K562 (cell line): ENCODE measurements at regions not wholly inside any gene's neighbourhood (a gene's known extent, or its start where the extent isn't known, plus 50 kb on each side); places are given as distances from the start of the nearest gene placed in this dataset.

Experiments used
- ATAC-seq: fragments of 200-7000 bp; cut with Tn5 transposase; 3 replicates; pipeline ENCODE4 v1.9.1; 2020; ENCODE audit warnings: moderate library complexity
- BruUV-seq: library from RNA; stranded (reverse); fragments of 400-500 nt; replicated peaks from 2 replicates; lab custom pipeline; 2021; lab: Mats Ljungman, UMichigan
- CTCF ChIA-PET: fragments of 300-600 bp; formaldehyde crosslinking; extraction: SDS; loops from one replicate; lab custom pipeline; 2021; ENCODE audit warnings: low intra/inter-chr PET ratio; lab: Yijun Ruan, JAX
- POLR2A ChIA-PET: fragments of 300-600, 350-650 bp; sonication (Branson Sonifier 250); formaldehyde crosslinking; extraction: SDS; loops from one replicate; lab custom pipeline; 2021; ENCODE audit warnings: antibody characterized with exemption, inconsistent platforms; lab: Yijun Ruan, JAX
- DNase-seq, 4 experiments: peaks; one replicate each; pipeline versions ENCODE4 v3.0.0 to v3.0.0-alpha.2; 2011 to 2018; ENCODE audit warnings: low spot score in 3 of 4, mixed read lengths in 3 of 4; ENCODE audit errors: extremely low read depth in 1 of 4
- FAIRE-seq: peaks from 2 replicates; lab custom pipeline; 2011; peaks lifted over from hg19 to GRCh38; lab: Jason Lieb, UNC
- H2AFZ ChIP-seq: 2 replicates; pipeline ENCODE4 v1.6.0; 2011; ENCODE audit warnings: low read depth, low read length, control low read depth, inconsistent platforms
- H3K27ac ChIP-seq: fragments of 200-600 bp; 3 replicates; pipeline ENCODE4 v1.8.0; 2011; ENCODE audit warnings: low read depth, mild to moderate bottlenecking, control low read depth, inconsistent platforms, low read length, moderate library complexity, mixed read lengths; ENCODE audit errors: extremely low read depth
- H3K27me3 ChIP-seq, 2 experiments: fragments of 300-600 bp in 1 of 2; 2 replicates in 1 of 2; 3 replicates in 1 of 2; pipeline versions ENCODE4 v1.6.0 to v1.8.0; 2011; ENCODE audit warnings: inconsistent platforms in 2 of 2, low read length in 2 of 2, mild to moderate bottlenecking in 1 of 2, mixed read lengths in 1 of 2, moderate library complexity in 1 of 2; ENCODE audit not compliant: control insufficient read depth in 2 of 2, insufficient read depth in 2 of 2
- H3K36me3 ChIP-seq: fragments of 300-600 bp; 3 replicates; pipeline ENCODE4 v1.8.0; 2011; ENCODE audit warnings: mild to moderate bottlenecking, low read length, inconsistent platforms; ENCODE audit not compliant: control insufficient read depth, insufficient read depth
- H3K4me1 ChIP-seq, 2 experiments: fragments of 200-600 bp in 1 of 2; replicated peaks in 1 of 2; 2 replicates in 1 of 2; 3 replicates in 1 of 2; pipeline versions ENCODE4 v1.5.1 to v1.8.0; 2011; ENCODE audit warnings: inconsistent platforms in 2 of 2, low read length in 2 of 2, mild to moderate bottlenecking in 1 of 2, mixed read lengths in 1 of 2, moderate library complexity in 1 of 2; ENCODE audit not compliant: control insufficient read depth in 2 of 2, insufficient read depth in 2 of 2
- H3K4me2 ChIP-seq: 2 replicates; pipeline ENCODE4 v1.6.1; 2011; ENCODE audit warnings: low read length, control low read depth, inconsistent platforms, mixed read lengths; ENCODE audit not compliant: insufficient read depth
- H3K4me3 ChIP-seq: fragments of 200-600 bp; sonication (generic), shearing (Covaris generic); 2 replicates; pipeline ENCODE4 v1.5.1; 2016; ENCODE audit warnings: control low read depth, inconsistent platforms
- H3K79me2 ChIP-seq: fragments of 200-600 bp; 3 replicates; pipeline ENCODE4 v1.8.0; 2011; ENCODE audit warnings: low read length, inconsistent platforms; ENCODE audit not compliant: control insufficient read depth, insufficient read depth
- H3K9ac ChIP-seq, 2 experiments: 2 replicates each; pipeline versions ENCODE4 v1.6.0 to v1.6.1; 2011; ENCODE audit warnings: low read depth in 2 of 2, low read length in 2 of 2, control low read depth in 1 of 2, inconsistent platforms in 1 of 2, mild to moderate bottlenecking in 1 of 2, mixed read lengths in 1 of 2; ENCODE audit not compliant: insufficient read depth in 1 of 2
- H3K9me1 ChIP-seq: one replicate; pipeline ENCODE4 v1.6.0; 2011; ENCODE audit warnings: inconsistent platforms, mild to moderate bottlenecking, low read length, moderate library complexity; ENCODE audit not compliant: control insufficient read depth, insufficient read depth
- H3K9me3 ChIP-seq: replicated peaks from 2 replicates; pipeline ENCODE4 v1.5.1; 2011; ENCODE audit warnings: low read depth, low read length, inconsistent platforms; ENCODE audit not compliant: control insufficient read depth, insufficient read depth
- H4K20me1 ChIP-seq: replicated peaks from 2 replicates; pipeline ENCODE4 v1.6.1; 2011; ENCODE audit warnings: low read length, inconsistent platforms, mixed read lengths; ENCODE audit not compliant: control insufficient read depth, insufficient read depth
- CEBPG ChIP-seq, 3 experiments: fragments of 200-800 bp in 1 of 3; sonication (Bioruptor generic) in 1 of 3; sonication (generic) in 1 of 3; formaldehyde crosslinking in 1 of 3; IDR thresholded peaks in 2 of 3; conservative IDR thresholded peaks in 1 of 3; 2 replicates each; pipeline versions ENCODE4 v1.6.1 to v1.8.0; 2016 to 2022; ENCODE audit warnings: missing compliant biosample characterization in 2 of 3, missing genetic modification characterization in 2 of 3, mild to moderate bottlenecking in 1 of 3, missing genetic modification reagents in 1 of 3
- HDGF ChIP-seq: fragments of 450-650 bp; IDR thresholded peaks from 2 replicates; pipeline ENCODE4 v1.6.1; 2016
- HIVEP1 ChIP-seq: fragments of 250-450 bp; sonication (Bioruptor Pico); IDR thresholded peaks from 2 replicates; pipeline ENCODE4 v1.4.0; 2020; ENCODE audit warnings: mild to moderate bottlenecking
- POLR3A ChIP-seq: IDR thresholded peaks from 2 replicates; pipeline ENCODE4 v1.6.1; 2011; ENCODE audit warnings: borderline replicate concordance, mild to moderate bottlenecking, moderate library complexity; ENCODE audit not compliant: insufficient read length, insufficient read depth; ENCODE audit errors: extremely low read depth
- WGBS: fragments of 100-300 bp; shearing (Covaris generic); methylation state at CpG from one replicate; pipeline ENCODE4 v1.1.6; 2016; ENCODE audit warnings: low coverage, mixed read lengths; ENCODE audit not compliant: insufficient coverage; ENCODE audit errors: missing lambda C conversion rate; 5-methylcytosine and 5-hydroxymethylcytosine counted together
- in situ Hi-C: fragments of 300-500 bp; cut with MboI; formaldehyde crosslinking; loops from 4 replicates; pipeline ENCODE4 v1.15.0; 2018; ENCODE audit warnings: inconsistent platforms, mixed read lengths
- intact Hi-C: fragments of 100-400 bp; cut with micrococcal nuclease; formaldehyde crosslinking; loops from 2 replicates; pipeline ENCODE4 v1.14.2; 2022
- TF ChIP-seq, protein P1 (sequence below): fragments of 250-450 bp; sonication (Bioruptor Pico); IDR thresholded peaks from 2 replicates; pipeline ENCODE4 v1.4.0; 2020
- TF ChIP-seq, protein P2 (sequence below): IDR thresholded peaks from 3 replicates; pipeline ENCODE4 v1.6.1; 2011; ENCODE audit warnings: borderline replicate concordance, mild to moderate bottlenecking, moderate library complexity; ENCODE audit not compliant: insufficient read length; ENCODE audit errors: extremely low read depth

- H3K4me2 ChIP-seq = no peak overlapping the region
- intact Hi-C loops = no loop called here
- no TSS peak for BruUV-seq
- in situ Hi-C loops = no loop called here
- H3K4me1 ChIP-seq = no peaks in the 10 kb centered on the region
- H3K4me3 ChIP-seq = no peak overlapping the region
- 0% methylated on average over 6 of the region's 6 CpGs for WGBS
- POLR2A ChIA-PET = no interaction called here
- ATAC-seq (no peak), FAIRE-seq (no peak), DNase-seq (no peak)
- H2AFZ ChIP-seq = no peak overlapping the region
- H3K9me1 ChIP-seq = no peaks in the 10 kb centered on the region
- no peaks in the 10 kb centered on the region for H3K36me3 ChIP-seq
- H3K9me3 ChIP-seq = no peaks in the 10 kb centered on the region
- no peaks in the 10 kb centered on the region for H3K79me2 ChIP-seq
- CTCF ChIA-PET = no interaction called here
- H3K27me3 ChIP-seq = no peaks in the 10 kb centered on the region; a peak in 1 of 5 replicates
- no peak overlapping the region for H3K27ac ChIP-seq
- no peak overlapping the region for H3K9ac ChIP-seq
- no peaks in the 10 kb centered on the region for H4K20me1 ChIP-seq
- TF ChIP-seq HDGF (no peak), CEBPG (CRISPR knock-in tag; IDR thresholded peaks at IDR 0.05) (no peak), CEBPG (tag; conservative IDR thresholded peaks at IDR 0.05 in 1 of 2, IDR thresholded peaks at IDR 0.05 in 1 of 2) (peak in 1 of 2 experiments; percentile 49; a peak in 1 of 4 replicates)
Measured at GRCh38 chr20:52785679-52786078, 186.5 kb upstream of the TSHZ2 start.

DNA sequence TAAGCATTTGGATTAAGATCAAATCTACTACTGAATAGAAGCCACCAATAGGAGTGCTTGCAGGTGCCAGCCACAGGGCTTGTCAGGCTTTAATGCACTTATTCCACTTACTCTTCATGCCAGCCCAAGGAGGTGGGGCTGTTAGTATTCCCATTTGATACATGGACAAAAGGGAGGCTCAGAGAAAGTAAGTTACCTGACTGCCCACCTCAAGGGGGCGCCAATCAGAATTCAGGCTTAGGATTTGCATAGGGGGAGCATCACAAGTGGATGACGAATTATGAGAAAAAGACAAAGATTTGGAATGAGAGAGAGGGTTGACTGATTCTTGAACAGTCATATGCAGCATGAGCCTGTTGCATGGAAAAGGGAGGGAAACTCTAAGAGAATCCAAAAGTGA is 188.4 kb upstream of the TSHZ2 start:
- Histone ChIP-seq H3K9me1 (no peaks in the 10 kb centered on the region), H3K27ac (no peak overlapping the region), H4K20me1 (no peaks in the 10 kb centered on the region), H3K4me3 (no peak overlapping the region), H3K4me1 (no peaks in the 10 kb centered on the region), H3K27me3 (no peaks in the 10 kb centered on the region; a peak in 1 of 5 replicates), H2AFZ (no peak overlapping the region), H3K9me3 (no peaks in the 10 kb centered on the region), H3K9ac (no peak overlapping the region), H3K79me2 (no peaks in the 10 kb centered on the region), H3K4me2 (no peak overlapping the region), H3K36me3 (no peaks in the 10 kb centered on the region)
- FAIRE-seq (no peak), DNase-seq (peak; percentile 12 to 39 (median 26)), ATAC-seq (no peak)
- ChIA-PET CTCF (no interaction called here), POLR2A (no interaction called here)
- in situ Hi-C loops = no loop called here
- 0% methylated on average over 2 of the region's 2 CpGs for WGBS
- no TSS peak for BruUV-seq
- intact Hi-C loops = no loop called here
- TF ChIP-seq, protein P1, sequence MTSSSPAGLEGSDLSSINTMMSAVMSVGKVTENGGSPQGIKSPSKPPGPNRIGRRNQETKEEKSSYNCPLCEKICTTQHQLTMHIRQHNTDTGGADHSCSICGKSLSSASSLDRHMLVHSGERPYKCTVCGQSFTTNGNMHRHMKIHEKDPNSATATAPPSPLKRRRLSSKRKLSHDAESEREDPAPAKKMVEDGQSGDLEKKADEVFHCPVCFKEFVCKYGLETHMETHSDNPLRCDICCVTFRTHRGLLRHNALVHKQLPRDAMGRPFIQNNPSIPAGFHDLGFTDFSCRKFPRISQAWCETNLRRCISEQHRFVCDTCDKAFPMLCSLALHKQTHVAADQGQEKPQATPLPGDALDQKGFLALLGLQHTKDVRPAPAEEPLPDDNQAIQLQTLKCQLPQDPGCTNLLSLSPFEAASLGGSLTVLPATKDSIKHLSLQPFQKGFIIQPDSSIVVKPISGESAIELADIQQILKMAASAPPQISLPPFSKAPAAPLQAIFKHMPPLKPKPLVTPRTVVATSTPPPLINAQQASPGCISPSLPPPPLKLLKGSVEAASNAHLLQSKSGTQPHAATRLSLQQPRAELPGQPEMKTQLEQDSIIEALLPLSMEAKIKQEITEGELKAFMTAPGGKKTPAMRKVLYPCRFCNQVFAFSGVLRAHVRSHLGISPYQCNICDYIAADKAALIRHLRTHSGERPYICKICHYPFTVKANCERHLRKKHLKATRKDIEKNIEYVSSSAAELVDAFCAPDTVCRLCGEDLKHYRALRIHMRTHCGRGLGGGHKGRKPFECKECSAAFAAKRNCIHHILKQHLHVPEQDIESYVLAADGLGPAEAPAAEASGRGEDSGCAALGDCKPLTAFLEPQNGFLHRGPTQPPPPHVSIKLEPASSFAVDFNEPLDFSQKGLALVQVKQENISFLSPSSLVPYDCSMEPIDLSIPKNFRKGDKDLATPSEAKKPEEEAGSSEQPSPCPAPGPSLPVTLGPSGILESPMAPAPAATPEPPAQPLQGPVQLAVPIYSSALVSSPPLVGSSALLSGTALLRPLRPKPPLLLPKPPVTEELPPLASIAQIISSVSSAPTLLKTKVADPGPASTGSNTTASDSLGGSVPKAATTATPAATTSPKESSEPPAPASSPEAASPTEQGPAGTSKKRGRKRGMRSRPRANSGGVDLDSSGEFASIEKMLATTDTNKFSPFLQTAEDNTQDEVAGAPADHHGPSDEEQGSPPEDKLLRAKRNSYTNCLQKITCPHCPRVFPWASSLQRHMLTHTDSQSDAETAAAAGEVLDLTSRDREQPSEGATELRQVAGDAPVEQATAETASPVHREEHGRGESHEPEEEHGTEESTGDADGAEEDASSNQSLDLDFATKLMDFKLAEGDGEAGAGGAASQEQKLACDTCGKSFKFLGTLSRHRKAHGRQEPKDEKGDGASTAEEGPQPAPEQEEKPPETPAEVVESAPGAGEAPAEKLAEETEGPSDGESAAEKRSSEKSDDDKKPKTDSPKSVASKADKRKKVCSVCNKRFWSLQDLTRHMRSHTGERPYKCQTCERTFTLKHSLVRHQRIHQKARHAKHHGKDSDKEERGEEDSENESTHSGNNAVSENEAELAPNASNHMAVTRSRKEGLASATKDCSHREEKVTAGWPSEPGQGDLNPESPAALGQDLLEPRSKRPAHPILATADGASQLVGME (CRISPR knock-in tag) = no peak
- TF ChIP-seq POLR3A (no peak), HIVEP1 (CRISPR knock-in tag) (no peak)
- TF ChIP-seq, protein P2, sequence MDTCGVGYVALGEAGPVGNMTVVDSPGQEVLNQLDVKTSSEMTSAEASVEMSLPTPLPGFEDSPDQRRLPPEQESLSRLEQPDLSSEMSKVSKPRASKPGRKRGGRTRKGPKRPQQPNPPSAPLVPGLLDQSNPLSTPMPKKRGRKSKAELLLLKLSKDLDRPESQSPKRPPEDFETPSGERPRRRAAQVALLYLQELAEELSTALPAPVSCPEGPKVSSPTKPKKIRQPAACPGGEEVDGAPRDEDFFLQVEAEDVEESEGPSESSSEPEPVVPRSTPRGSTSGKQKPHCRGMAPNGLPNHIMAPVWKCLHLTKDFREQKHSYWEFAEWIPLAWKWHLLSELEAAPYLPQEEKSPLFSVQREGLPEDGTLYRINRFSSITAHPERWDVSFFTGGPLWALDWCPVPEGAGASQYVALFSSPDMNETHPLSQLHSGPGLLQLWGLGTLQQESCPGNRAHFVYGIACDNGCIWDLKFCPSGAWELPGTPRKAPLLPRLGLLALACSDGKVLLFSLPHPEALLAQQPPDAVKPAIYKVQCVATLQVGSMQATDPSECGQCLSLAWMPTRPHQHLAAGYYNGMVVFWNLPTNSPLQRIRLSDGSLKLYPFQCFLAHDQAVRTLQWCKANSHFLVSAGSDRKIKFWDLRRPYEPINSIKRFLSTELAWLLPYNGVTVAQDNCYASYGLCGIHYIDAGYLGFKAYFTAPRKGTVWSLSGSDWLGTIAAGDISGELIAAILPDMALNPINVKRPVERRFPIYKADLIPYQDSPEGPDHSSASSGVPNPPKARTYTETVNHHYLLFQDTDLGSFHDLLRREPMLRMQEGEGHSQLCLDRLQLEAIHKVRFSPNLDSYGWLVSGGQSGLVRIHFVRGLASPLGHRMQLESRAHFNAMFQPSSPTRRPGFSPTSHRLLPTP = no peak
